HG03066 (cell line): ENCODE measurements at regions not wholly inside any gene's neighbourhood (a gene's known extent, or its start where the extent isn't known, plus 50 kb on each side); places are given as distances from the start of the nearest gene placed in this dataset.
"Not testable (repeated sequence)": the region's sequence is repeated elsewhere in the genome, so short reads cannot be mapped to it uniquely, and the experiment has no call there.

ENCODE experiments used
- ATAC-seq: cut with Tn5 transposase; IDR thresholded peaks from one replicate; pipeline ENCODE4 v1.9.1; 2021; ENCODE audit warnings: low read depth; ENCODE audit not compliant: unreplicated experiment

DNA sequence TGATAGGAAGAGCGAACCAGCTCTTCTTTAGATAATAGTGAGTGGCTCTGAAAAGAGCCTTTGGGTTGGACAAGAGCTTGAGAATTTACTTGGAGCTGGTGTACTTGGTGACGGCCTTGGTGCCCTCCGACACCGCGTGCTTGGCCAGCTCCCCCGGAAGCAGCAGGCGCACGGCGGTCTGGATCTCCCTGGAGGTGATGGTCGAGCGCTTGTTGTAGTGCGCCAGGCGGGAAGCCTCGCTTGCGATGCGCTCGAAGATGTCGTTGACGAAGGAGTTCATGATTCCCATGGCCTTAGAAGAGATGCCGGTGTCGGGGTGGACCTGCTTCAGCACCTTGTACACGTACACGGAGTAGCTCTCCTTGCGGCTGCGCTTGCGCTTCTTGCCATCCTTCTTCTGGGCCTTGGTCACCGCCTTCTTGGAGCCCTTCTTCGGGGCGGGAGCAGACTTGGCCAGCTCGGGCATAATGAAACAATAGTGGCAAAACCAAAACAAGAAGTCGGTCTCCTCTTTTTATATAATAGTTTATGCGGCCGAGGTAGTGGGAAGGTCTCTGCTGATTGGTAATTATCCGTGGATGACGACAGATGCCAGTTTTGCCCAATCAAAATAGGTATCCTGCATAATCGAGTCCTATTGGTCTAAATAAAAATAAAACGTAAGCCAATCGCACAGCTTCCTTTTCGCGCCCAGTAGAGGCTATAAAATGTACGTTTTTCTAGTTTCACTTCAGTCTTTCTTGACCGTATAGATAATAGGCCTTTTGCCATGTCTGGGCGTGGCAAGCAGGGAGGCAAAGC lies 104.6 kb downstream of the OR2B2 start:
- ATAC-seq: peak; percentile 59

DNA sequence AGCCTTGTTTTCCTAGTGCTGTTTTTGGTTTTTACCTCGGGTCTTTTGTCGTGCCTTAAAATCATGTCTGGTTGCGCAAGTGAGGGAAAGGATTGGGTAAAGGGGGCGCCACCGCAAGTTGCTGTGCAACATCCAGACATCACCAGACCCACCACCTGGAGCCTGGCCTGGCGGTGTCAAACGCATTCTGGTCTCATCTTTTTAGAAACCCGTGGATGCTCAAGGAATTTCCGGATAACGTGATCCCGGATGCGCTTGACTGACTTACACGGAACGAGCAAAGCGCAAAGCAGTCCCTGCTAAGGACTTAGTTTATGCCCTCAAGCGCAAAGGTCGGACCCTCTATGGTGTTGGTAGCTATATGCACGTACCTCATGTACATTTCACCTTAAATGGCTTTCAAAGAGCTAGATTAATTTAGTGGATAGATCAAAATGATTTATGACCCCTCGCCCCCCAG lies 105.2 kb downstream of the OR2B2 start:
- ATAC-seq: no peak

DNA sequence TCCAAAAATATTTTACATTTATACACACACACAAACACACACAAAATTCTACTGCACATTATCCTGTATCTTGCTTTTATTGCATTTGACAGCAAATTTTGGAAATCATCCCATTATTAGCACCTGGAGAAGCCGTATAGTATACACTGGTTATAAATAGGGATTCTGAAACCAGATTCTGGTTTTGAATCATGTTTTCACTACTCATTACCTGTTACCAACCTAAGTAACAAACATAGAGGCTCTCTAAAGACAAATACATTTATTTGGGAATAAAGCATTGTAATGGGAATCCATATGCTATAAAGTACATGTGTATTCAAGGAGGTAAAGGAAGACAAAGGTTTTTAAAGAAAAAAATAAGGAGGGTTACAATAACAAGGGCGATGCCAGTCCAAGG lies 106.8 kb downstream of the OR2B2 start:
- ATAC-seq: no peak

DNA sequence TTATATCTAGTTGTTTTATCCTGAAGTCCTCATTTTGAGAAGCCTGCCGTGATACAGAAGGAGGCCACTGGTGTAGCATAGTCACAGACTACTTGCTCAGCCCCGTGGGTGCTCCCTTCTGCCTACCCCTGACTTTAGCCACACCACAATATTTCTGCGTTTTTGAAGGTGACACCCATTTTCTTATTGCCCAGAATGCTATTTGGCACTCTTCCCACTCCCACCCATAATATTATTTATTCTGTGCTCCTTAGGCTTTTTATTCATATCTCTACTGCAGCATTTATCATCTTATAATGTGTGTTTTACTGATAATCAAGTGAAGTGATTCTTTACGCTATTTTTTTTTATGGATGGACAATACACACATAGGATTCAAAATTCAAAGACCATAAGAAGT lies 107.3 kb downstream of the OR2B2 start:
- no peak for ATAC-seq

DNA sequence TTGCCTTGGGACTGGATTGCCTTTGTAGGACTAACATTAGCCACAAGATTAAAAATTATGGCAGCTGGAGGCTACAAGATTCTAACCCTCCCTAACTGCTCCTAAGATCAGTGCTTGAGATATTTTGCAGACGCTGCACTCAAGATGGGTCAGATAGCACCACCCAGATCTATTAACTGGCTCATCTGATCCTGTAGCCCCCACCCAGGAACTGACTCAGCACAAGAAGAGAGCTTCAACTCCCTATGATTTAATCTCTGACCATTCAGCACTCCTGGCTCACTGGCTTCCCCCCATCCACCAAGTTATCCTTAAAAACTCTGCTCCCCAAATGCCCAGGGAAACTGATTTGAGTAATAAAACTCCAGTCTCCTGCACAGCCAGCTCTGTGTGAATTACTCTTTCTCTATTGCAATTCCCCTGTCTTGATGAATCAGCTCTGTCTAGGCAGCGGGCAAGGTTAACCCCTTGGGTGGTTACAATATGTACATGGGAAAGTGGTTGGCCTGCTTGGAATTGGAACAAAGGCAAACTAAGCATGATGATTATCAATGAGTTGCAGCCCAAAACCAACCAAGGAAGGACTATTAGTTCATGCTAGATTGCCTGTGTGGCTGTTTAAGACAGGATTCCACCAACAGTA lies 111.3 kb downstream of the OR2B2 start:
- no peak for ATAC-seq

DNA sequence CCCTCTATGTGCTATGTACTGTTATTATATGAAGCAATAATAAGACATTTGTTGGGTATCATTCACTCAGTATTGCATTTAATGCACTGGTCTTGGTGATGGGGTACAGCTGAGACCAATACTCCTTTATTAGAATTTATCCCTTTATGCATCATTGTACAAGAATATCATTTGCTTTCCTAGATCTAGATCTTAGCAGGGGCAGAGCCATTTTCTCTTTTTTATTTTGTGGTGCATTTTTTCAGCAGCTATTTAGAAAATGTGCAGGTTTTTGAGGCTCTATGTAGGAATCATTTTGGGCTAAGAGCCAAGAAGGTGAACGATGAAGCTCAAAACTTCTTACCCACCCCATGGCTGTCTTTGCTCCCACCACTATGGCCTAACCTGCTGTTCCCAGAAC lies 114.2 kb downstream of the OR2B2 start:
- no peak for ATAC-seq

DNA sequence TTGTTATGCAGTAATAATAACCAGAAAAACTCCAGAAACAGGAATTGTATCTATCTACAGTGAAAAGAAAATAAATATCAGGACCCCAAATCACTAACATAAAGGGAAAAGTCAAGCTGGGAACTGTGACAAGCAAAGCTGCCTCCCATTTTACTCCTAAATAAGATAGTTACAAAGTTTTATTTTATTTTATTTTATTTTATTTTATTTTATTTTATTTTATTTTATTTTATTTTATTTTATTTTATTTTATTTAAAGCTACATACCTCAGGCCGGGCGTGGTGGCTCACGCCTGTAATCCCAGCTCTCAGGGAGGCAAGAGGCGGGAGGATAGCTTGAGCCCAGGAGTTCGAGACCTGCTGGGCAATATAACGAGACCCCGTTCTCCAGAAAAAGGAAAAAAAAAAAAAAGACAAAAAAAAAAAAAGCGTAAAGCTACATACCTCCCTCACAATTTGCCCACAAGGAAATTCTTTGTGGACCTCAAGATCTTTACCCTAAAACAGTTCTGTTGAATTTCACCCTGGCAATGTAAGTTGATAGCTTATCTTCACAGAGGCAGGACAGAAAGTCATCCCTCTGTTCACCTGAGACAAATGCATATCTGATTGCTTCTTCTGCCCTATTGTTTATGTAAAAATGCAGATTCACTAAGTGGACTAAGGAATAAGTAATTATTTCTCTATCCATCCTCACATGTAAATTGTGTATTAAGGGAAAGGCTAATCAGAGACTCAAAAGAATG lies 115.3 kb downstream of the OR2B2 start:
- not testable (repeated sequence) for ATAC-seq

DNA sequence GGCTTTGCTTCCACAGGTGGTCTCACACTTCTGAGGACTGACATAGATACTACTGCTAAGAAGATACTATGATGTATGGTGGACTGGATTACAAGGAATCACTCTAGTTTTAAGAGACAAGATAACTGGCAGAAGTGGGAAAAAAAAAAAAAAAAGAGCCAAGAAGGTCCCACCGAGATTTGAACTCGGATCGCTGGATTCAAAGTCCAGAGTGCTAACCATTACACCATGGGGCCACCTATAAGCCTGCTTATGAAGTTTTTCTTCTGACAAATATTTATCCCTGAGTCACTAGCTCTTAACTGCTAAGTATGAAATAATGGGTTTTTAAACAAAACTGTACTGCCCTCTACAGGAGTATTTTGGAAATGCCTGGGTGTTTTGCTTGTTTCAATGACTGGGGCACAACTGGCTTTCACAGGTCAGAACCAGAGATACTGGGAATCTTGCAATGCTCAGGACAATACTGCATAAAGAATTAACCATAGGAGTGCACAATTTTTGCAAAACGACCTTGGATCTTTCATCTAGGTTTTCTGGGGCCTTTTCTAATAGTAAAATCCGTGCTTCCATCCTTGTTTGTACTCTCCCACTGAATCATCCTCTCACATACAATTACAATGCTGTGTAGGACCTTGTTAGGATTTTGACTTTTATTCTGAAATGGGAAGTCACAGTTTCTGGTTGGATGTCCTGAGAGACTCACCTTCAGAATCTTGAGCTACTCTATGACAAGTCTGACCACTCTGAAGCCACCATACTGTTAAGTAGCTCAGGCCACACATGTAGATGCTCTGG lies 116.3 kb downstream of the OR2B2 start:
- no peak for ATAC-seq

DNA sequence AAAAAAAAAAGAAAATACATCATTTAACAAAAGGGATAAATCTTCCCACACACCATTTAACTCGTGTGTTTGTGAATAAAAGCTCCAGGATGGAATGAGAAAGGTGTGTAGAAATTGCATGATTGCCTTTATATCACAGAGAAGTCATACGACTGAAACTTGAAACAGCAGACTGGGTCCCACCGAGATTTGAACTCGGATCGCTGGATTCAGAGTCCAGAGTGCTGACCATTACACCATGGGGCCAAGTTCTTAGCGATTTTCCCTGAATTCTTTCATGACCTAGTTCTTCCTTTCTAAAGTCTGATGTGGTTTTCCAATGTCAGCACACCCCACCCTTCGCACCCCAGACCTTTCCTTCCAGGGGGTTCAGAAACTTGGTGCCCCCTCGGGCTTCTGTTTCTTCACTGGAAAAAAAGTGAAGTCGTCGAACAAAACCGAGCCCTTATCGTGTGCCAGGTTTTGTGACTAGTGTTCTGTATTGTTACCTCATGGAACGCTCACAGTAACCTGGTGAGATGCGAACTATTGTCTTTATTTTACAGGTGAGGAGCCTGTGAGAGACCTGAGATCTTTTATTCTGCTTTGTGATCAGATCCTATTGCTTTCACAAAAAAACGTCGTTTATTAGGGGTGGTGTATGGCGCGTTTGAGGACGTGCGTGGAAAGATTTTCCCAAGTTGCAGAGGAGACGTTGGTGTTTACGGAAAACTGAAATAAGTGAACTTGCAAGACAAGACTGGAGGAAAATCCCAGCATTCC lies 120.8 kb downstream of the OR2B2 start:
- ATAC-seq: no peak

DNA sequence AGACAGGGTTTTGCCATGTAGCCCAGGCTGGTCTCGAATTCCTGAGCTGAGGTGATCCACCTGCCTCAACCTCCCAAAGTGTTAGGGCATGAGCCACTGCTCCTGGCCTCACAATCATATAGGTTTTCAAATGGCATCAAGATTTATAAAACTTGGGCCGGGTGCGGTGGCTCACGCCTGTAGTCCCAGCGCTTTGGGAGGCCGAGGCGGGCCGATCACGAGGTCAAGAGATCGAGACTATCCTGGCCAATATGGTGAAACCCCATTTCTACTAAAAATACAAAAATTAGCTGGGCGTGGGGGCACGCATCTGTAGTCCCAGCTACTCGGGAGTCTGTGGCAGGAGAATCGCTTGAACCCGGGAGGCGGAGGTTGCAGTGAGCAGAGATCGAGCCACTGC lies 123.8 kb downstream of the OR2B2 start:
- ATAC-seq: not testable (repeated sequence)

DNA sequence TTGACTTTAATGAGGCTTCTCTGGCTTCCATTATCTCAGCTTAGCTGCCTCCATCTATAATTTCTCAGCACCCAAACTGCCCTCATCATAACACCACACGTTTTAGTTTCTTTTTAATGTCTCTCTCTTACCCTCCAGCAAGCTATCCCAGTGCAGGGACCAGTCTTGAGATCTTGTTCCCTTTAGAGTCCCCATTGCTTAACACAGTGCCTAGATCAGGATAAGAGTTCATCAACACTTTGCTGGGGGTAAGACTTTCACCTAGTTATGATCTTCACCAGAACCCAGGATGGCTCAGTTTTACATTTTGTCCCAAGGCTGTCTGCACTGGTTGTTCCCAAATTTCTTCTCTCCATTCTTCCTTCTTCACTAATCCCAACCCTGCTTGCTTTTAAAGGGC lies 126.1 kb downstream of the OR2B2 start:
- no peak for ATAC-seq

DNA sequence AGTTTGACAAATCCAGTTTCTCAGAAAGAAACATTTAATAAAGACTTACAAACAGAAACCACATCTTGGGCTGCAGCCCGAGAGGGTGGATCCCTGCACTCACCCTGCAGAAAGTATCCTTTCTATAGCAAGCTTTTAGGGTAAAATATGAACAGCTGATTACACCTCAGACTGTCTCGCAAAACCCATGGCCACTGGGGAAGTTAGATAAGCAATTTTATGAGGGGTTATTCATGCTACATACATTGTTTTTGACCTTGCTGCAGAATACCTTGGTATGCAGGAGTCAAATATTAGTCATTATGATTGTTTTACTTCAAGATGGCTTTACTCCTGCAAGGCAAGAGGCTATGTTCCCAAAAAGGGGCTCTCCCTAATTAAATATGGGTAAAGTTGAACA lies 126.9 kb downstream of the OR2B2 start:
- no peak for ATAC-seq

DNA sequence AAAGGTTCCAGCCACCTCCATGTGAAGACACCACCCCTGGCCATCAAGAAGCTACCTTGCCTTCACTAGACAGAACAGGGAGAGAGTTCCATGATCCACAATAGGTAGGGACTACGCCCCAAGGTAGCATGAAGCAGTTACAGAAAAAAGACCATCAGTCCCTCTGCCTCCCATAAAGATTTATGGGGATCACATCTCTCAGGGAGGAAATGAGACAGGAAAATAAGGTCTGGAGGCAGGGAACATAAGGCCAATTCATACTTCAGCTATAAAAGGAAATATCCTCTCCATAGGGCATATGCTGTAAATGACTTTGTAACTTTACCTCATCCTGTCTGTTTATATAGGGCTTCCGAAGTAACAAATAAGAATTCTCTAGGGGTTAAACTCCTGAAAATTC lies 129.4 kb downstream of the OR2B2 start:
- ATAC-seq: no peak

DNA sequence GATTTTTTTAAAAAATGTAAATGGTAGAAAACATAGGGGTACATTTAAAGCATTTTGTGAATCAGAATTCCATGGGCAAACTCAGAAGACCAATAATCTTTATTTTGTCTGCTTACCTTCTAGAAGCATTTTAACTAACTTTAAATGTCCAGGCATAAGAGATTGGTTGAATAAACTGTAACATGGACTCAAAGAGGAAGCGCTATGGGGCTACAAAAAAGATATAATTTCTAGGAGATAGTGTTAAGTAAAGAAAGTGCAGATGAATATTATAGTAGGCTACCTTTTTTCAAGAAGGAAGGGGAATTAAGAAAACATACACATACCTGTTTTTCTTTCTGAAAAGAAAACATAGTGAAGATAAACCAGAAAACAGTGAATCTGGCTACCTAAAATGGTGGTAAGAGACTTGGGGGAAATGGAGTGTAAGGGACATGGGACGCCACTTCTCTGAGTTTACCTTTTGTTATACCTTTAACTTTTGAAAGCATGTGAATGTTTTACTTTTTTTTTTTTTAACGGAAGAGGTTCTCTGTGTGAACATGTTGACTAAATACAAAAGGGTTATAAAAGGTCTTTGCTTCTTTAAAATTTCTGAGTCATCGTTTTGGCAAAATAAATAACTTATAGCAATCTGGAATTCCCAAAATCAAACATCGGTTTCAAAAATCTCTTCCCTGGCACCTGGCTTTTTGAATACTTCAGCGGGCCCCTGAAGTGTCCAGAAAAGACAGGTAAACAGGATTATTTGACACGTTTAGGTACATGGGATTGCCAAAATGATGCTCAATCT lies 133.4 kb downstream of the OR2B2 start:
- no peak for ATAC-seq

DNA sequence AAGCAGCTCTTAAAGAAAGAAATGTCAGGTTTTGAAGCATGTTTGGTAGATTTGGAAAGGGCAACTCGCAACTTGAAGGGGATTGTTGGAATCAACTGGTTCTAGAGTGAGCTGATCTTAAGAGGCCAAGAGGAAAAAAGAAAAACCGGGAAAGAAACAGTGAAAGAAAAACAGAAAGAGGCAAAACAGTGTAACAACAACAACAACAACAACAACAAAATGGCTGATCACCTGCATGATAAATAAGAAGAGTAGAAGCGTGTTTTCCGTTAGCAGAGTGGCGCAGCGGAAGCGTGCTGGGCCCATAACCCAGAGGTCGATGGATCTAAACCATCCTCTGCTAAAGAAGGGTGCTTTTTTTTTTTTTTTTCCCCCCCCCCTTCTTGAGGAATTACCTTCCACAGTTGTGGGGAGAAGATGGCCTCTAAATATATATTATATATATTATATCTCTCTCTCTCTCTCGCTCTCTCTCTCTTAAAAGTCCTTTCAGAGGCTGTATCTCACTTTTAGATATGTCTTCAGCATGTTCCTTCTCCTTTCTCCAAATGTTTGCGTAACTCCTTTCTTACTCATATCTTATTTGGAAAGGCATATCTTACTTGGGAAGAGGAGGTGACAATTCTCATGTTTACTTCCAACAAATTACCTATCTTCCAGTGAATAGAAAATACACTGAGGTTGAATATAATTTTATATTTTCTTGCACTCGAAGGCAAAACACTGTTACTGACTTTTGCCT lies 134.4 kb downstream of the OR2B2 start:
- no peak for ATAC-seq

DNA sequence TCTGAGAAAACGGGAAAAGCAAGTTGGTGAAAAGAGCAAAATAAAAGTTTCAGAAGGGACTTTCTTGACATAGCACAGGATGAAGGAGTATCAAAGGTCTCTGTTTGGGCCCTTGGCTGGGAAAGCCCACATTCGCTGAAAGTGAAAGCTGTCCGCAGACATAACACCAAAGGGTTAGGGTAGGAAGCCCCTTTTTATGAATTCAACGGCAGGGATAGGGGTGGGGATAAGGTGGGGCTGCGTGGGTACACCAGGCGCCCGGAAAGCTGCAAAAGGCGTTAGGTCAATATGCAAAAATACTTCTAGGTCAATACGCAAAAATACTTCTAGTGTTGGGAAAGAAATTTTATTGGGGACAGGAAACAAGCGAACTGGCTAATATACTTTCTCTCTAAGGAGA lies 135.1 kb downstream of the OR2B2 start:
- ATAC-seq: no peak

DNA sequence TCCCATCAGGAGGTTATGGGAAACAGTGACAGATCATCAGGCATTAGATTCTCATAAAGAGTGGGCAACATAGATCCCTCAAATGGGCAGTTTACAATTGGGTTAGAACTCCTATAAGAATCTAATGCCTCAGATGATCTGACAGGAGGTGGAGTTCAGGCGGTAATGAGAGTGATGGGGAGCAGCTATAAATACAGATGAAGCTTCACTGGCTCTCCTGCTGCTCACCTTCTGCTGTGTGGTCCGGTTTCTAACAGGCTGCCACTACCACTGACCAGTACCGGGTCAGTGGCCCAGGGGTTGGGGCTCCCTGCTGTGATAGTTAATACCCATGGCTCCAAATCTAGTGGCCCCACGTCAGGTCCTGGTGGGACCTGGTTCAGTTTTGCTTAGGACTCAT lies 135.7 kb downstream of the OR2B2 start:
- ATAC-seq: no peak

DNA sequence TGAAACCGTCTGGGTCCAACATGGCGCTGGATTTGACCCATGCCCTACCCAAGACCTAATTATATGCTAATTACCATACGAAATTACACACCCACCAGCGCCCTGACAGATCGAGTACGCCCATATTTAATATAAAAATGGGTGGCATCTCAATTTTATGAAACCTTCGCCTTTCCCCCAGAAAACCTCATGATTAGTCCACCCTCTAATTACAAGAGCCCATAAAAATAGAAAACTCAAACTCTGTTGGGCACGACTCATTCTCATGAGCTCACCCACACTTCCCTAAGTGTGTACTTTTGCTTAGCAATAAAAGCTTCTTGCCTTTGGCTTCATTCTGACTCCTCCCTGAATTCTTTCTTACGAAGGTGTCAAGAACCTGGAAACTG lies 136.4 kb downstream of the OR2B2 start:
- ATAC-seq: no peak
